ENCODE measurements at regions not wholly inside any gene's neighbourhood (a gene's known extent, or its start where the extent isn't known, plus 50 kb on each side); places are given as distances from the start of the nearest gene placed in this dataset.
A peak's percentile ranks its signal among the peaks of the same experiment; 100 is the strongest.

DNA sequence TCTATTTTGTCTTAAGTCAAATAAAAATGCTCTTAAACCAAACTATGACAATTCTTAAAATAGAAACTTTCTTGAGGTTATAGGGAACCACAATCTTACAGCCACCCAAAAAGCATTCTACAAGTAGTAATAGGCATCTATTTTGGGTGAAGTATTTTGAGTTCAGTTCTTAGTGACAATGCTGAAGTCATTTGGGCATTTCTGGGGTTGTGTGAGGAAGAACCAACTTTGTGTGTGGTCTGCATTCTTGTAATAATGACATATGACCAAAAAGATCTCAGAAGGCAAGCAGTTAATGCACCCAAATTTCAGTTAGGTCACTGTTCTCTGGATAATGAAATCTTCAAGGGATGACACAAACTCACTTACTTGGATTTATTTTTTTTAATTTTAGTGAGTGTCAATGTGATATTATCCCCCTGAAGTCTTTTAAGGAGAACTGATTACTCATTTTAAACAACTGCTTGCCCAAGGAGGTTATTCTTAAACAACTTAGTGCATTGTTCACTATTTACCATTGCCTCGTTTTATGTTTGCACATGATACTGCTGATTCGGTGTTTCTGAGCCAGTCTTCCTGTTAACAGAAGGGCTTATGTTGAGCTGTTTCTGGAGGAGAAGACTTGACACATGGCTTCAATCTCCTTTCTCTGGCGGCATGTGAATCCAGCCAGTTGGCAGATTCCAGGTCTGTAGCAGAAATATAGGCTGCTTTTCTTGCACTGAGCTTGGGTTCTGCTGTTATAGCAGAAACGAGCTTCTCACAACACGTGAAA, 618.9 kb downstream of the BCKDHB start:
- Mint-ChIP-seq H3K9me3 (peaks cover 0 to 12% (median under 1%) of the 10 kb centered on the region in 7 donors), H3K27ac (no peak overlapping the region), H3K4me3 (no peak overlapping the region), H3K27me3 (ENCODE audit: low read depth in 3 of 3) (no peaks in the 10 kb centered on the region), H3K4me1 (no peaks in the 10 kb centered on the region), H3K36me3 (no peaks in the 10 kb centered on the region)
- Histone ChIP-seq H3K4me1 (ENCODE audit: control insufficient read depth in 1 of 2, insufficient read depth in 2 of 2, low read length in 2 of 2) (no peaks in the 10 kb centered on the region), H3K36me3 (replicated peaks in 1 of 2; ENCODE audit: control insufficient read depth in 1 of 2, insufficient read depth in 2 of 2, low read length in 2 of 2) (no peaks in the 10 kb centered on the region), H2AFZ (ENCODE audit: insufficient read depth, low read depth, low read length, poor library complexity, severe bottlenecking) (no peak overlapping the region), H3K79me2 (ENCODE audit: insufficient read depth, low read length) (no peaks in the 10 kb centered on the region), H3K4me2 (replicated peaks; ENCODE audit: extremely low read depth, low read length, poor library complexity, severe bottlenecking) (no peak overlapping the region), H3K27ac (ENCODE audit: low read depth in 1 of 2, low read length in 2 of 2) (no peak overlapping the region), H3K9ac (ENCODE audit: insufficient read depth, low read length, poor library complexity, severe bottlenecking) (no peak overlapping the region), H3K4me3 (replicated peaks in 1 of 3; ENCODE audit: low read depth in 2 of 3, low read length in 3 of 3) (no peak overlapping the region), H3K27me3 (ENCODE audit: control insufficient read depth in 2 of 2, insufficient read depth in 2 of 2, low read length in 2 of 2) (no peaks in the 10 kb centered on the region), H4K20me1 (ENCODE audit: insufficient read depth, low read length) (no peaks in the 10 kb centered on the region), H3K9me3 (replicated peaks in 1 of 2; ENCODE audit: control insufficient read depth in 1 of 2, insufficient read depth in 1 of 2, low read length in 2 of 2) (peaks cover 0 to 5% of the 10 kb centered on the region in 2 donors)
- WGBS (ENCODE audit: insufficient coverage): 81% methylated on average over 2 of the region's 5 CpGs
- intact Hi-C loops (cut with micrococcal nuclease): no loop called here
- TF ChIP-seq, protein P1, sequence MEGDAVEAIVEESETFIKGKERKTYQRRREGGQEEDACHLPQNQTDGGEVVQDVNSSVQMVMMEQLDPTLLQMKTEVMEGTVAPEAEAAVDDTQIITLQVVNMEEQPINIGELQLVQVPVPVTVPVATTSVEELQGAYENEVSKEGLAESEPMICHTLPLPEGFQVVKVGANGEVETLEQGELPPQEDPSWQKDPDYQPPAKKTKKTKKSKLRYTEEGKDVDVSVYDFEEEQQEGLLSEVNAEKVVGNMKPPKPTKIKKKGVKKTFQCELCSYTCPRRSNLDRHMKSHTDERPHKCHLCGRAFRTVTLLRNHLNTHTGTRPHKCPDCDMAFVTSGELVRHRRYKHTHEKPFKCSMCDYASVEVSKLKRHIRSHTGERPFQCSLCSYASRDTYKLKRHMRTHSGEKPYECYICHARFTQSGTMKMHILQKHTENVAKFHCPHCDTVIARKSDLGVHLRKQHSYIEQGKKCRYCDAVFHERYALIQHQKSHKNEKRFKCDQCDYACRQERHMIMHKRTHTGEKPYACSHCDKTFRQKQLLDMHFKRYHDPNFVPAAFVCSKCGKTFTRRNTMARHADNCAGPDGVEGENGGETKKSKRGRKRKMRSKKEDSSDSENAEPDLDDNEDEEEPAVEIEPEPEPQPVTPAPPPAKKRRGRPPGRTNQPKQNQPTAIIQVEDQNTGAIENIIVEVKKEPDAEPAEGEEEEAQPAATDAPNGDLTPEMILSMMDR (IDR thresholded peaks at IDR 0.05): no peak
- DNase-seq: no peak

DNA sequence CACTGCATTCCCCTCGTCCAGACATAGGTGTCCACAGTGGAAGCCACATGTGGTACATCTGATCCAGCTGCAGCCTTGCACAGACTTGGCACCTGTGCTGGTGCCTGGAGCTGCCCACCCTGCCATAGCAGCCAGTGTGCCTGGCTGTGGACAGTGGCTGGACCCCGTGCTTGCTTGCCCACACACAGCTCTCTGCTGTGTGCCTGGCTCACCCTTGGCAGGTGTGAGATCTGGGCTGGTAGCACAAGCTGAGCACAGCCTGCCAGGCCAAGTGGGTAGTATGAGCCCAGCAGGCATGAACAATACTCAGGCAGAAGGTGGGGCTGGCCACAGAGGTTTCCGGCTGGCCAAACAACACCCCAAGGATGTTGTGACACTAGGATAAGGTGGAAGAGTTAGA, 614.4 kb downstream of the BCKDHB start:
- Histone ChIP-seq H3K9me3 (replicated peaks in 1 of 2; ENCODE audit: control insufficient read depth in 1 of 2, insufficient read depth in 1 of 2, low read length in 2 of 2) (peaks cover 0 to 12% of the 10 kb centered on the region in 2 donors), H3K27me3 (ENCODE audit: control insufficient read depth in 2 of 2, insufficient read depth in 2 of 2, low read length in 2 of 2) (no peaks in the 10 kb centered on the region), H3K4me3 (replicated peaks in 1 of 3; ENCODE audit: low read depth in 2 of 3, low read length in 3 of 3) (no peak overlapping the region), H3K4me2 (replicated peaks; ENCODE audit: extremely low read depth, low read length, poor library complexity, severe bottlenecking) (no peak overlapping the region), H3K4me1 (ENCODE audit: control insufficient read depth in 1 of 2, insufficient read depth in 2 of 2, low read length in 2 of 2) (no peaks in the 10 kb centered on the region), H3K27ac (ENCODE audit: low read depth in 1 of 2, low read length in 2 of 2) (no peak overlapping the region), H3K36me3 (replicated peaks in 1 of 2; ENCODE audit: control insufficient read depth in 1 of 2, insufficient read depth in 2 of 2, low read length in 2 of 2) (no peaks in the 10 kb centered on the region), H3K9ac (ENCODE audit: insufficient read depth, low read length, poor library complexity, severe bottlenecking) (no peak overlapping the region), H2AFZ (ENCODE audit: insufficient read depth, low read depth, low read length, poor library complexity, severe bottlenecking) (no peak overlapping the region), H3K79me2 (ENCODE audit: insufficient read depth, low read length) (no peaks in the 10 kb centered on the region), H4K20me1 (ENCODE audit: insufficient read depth, low read length) (no peaks in the 10 kb centered on the region)
- WGBS (ENCODE audit: insufficient coverage): 85% methylated on average over 2 of the region's 3 CpGs
- H3K4me1 Mint-ChIP-seq: no peaks in the 10 kb centered on the region
- peaks cover 0 to 15% (median 3%) of the 10 kb centered on the region in 7 donors for H3K9me3 Mint-ChIP-seq
- no peak overlapping the region for H3K27ac Mint-ChIP-seq
- H3K36me3 Mint-ChIP-seq: no peaks in the 10 kb centered on the region
- H3K4me3 Mint-ChIP-seq: no peak overlapping the region
- intact Hi-C loops (cut with micrococcal nuclease): no loop called here
- DNase-seq: peak in 1 of 3 donors; percentile 2
- TF ChIP-seq, protein P1 (IDR thresholded peaks at IDR 0.05): no peak
- H3K27me3 Mint-ChIP-seq (ENCODE audit: low read depth in 3 of 3): no peaks in the 10 kb centered on the region

Data from CD14-positive monocyte (primary cell).